Mesothelial cell of epicardium (in vitro differentiated cells): ENCODE measurements at regions not wholly inside any gene's neighbourhood (a gene's known extent, or its start where the extent isn't known, plus 50 kb on each side); places are given as distances from the start of the nearest gene placed in this dataset.

ENCODE experiments used
- DNase-seq, 2 experiments: peaks; one replicate each; pipeline ENCODE4 v3.0.0; 2021; ENCODE audit warnings: low spot score in 2 of 2; ENCODE audit not compliant: unreplicated experiment in 2 of 2
- H3K27ac Mint-ChIP-seq: 2 replicates; pipeline ENCODE4 v1.8.0; 2021; ENCODE audit warnings: mixed read lengths
- H3K27me3 Mint-ChIP-seq: 2 replicates; pipeline ENCODE4 v1.8.0; 2021; ENCODE audit warnings: low read depth, mixed read lengths
- H3K36me3 Mint-ChIP-seq: 2 replicates; pipeline ENCODE4 v1.8.0; 2021; ENCODE audit warnings: mixed read lengths
- H3K4me1 Mint-ChIP-seq: 2 replicates; pipeline ENCODE4 v1.8.0; 2021; ENCODE audit warnings: mixed read lengths
- H3K4me3 Mint-ChIP-seq: 2 replicates; pipeline ENCODE4 v1.8.0; 2021; ENCODE audit warnings: mild to moderate bottlenecking, moderate library complexity, mixed read lengths
- H3K9me3 Mint-ChIP-seq: 2 replicates; pipeline ENCODE4 v1.8.0; 2021; ENCODE audit warnings: mixed read lengths
- CTCF ChIP-seq: fragments of 200-600 bp; sonication (generic); IDR thresholded peaks from one replicate; pipeline ENCODE4 v1.5.0; 2021; ENCODE audit warnings: antibody characterized with exemption; ENCODE audit not compliant: unreplicated experiment

DNA sequence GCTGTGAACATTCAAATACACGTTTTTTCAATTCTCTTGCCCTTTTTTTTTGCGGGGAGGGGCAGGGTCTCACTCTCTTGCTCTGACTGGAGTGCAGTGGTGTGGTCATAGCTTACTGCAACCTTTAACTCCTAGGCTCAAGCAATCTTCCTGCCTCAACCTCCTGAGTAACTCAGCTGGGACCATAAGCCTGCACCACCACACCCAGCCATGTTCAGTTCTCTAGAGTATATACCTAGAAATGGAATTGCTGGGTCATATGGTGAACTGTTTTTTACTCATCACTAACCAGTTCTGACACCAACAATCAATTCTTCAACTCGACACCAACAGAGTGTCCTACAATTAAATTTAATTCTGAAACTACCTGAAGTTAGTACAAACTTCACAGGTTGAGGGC lies 85.5 kb upstream of the ZNF169 start:
- H3K36me3 Mint-ChIP-seq, result peaks cover 22% of the 10 kb centered on the region
- no peak overlapping the region for H3K27ac Mint-ChIP-seq

GRCh38 chr9:94174164-94174563 lies 84.9 kb upstream of the ZNF169 start:
- H3K27ac Mint-ChIP-seq, result peak overlapping the region; percentile 56
- no peaks in the 10 kb centered on the region for H3K27me3 Mint-ChIP-seq
- DNase-seq, result no peak
- no peak overlapping the region for H3K4me3 Mint-ChIP-seq
- H3K4me1 Mint-ChIP-seq, result peaks cover 50% of the 10 kb centered on the region
- H3K36me3 Mint-ChIP-seq, result peaks cover 22% of the 10 kb centered on the region
- no peaks in the 10 kb centered on the region for H3K9me3 Mint-ChIP-seq
- no peak for TF ChIP-seq CTCF

More for the DNA sequence above, 85.5 kb upstream of the ZNF169 start:
- H3K9me3 Mint-ChIP-seq, result no peaks in the 10 kb centered on the region
- no peaks in the 10 kb centered on the region for H3K27me3 Mint-ChIP-seq
- no peak overlapping the region for H3K4me3 Mint-ChIP-seq
- DNase-seq, result no peak
- H3K4me1 Mint-ChIP-seq, result peaks cover 52% of the 10 kb centered on the region
- TF ChIP-seq CTCF, result no peak

GRCh38 chr9:94175669-94176068 lies 83.4 kb upstream of the ZNF169 start:
- H3K9me3 Mint-ChIP-seq, result no peaks in the 10 kb centered on the region
- no peak for DNase-seq
- H3K4me3 Mint-ChIP-seq, result no peak overlapping the region
- peaks cover 41% of the 10 kb centered on the region for H3K4me1 Mint-ChIP-seq
- no peaks in the 10 kb centered on the region for H3K27me3 Mint-ChIP-seq
- peaks cover 22% of the 10 kb centered on the region for H3K36me3 Mint-ChIP-seq
- peak overlapping the region; percentile 79 for H3K27ac Mint-ChIP-seq
- TF ChIP-seq CTCF, result no peak

DNA sequence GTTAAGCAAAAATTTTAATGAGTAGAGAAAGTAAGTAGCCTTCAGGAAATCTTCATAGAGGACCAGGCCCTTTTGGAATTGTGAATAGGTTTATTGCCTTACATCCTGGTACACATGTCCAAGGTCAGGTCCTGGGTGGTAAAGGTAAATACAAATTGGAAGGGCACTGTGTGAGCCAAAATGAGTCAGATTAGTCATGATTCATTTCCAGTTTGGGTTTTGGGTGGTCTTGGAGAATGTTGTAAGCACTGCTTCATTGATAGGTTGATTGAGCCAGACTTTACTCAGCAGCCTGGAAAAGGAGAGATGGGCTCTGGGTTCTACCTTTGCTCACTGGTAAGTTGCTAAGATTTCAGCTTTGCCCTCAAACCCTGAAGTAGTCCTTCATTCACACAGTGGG lies 82.5 kb upstream of the ZNF169 start:
- peaks cover 45% of the 10 kb centered on the region for H3K4me1 Mint-ChIP-seq
- TF ChIP-seq CTCF, result no peak
- H3K27ac Mint-ChIP-seq, result no peak overlapping the region

GRCh38 chr9:94178927-94179326 lies 80.2 kb upstream of the ZNF169 start:
- H3K4me1 Mint-ChIP-seq, result peaks cover 40% of the 10 kb centered on the region
- TF ChIP-seq CTCF, result no peak
- H3K36me3 Mint-ChIP-seq, result peaks cover 26% of the 10 kb centered on the region
- no peak overlapping the region for H3K27ac Mint-ChIP-seq
- no peaks in the 10 kb centered on the region for H3K9me3 Mint-ChIP-seq
- H3K4me3 Mint-ChIP-seq, result no peak overlapping the region
- no peaks in the 10 kb centered on the region for H3K27me3 Mint-ChIP-seq
- no peak for DNase-seq

More for the DNA sequence above, 82.5 kb upstream of the ZNF169 start:
- Mint-ChIP-seq H3K36me3 (peaks cover 22% of the 10 kb centered on the region), H3K9me3 (no peaks in the 10 kb centered on the region), H3K27me3 (no peaks in the 10 kb centered on the region), H3K4me3 (no peak overlapping the region)
- DNase-seq, result no peak

GRCh38 chr9:94181408-94182181 lies 77.5 kb upstream of the ZNF169 start:
- Mint-ChIP-seq H3K9me3 (no peaks in the 10 kb centered on the region), H3K36me3 (peaks cover 31% of the 10 kb centered on the region), H3K27ac (peak overlapping the region; percentile 82), H3K27me3 (no peaks in the 10 kb centered on the region), H3K4me3 (no peak overlapping the region), H3K4me1 (peaks cover 24% of the 10 kb centered on the region)
- no peak for DNase-seq
- no peak for TF ChIP-seq CTCF
